T47D (cell line): ENCODE measurements at regions not wholly inside any gene's neighbourhood (a gene's known extent, or its start where the extent isn't known, plus 50 kb on each side); places are given as distances from the start of the nearest gene placed in this dataset.
"Not testable (repeated sequence)": the region's sequence is repeated elsewhere in the genome, so short reads cannot be mapped to it uniquely, and the experiment has no call there.

Experiments
- DNase-seq, 2 experiments: peaks; one replicate each; pipeline versions ENCODE4 v3.0.0 to v3.0.0-alpha.2; 2011 to 2012; ENCODE audit warnings: low read depth in 1 of 2, low spot score in 1 of 2
- JUND ChIP-seq: IDR thresholded peaks from 2 replicates; pipeline ENCODE4 v1.6.1; 2012; ENCODE audit warnings: low read depth
- in situ Hi-C: cut with HindIII; loops from 2 replicates; pipeline ENCODE4 v1.10.0; 2016; ENCODE audit warnings: low sequenced_read_pairs, low pct_unique_long_range_greater_than_20kb

DNA sequence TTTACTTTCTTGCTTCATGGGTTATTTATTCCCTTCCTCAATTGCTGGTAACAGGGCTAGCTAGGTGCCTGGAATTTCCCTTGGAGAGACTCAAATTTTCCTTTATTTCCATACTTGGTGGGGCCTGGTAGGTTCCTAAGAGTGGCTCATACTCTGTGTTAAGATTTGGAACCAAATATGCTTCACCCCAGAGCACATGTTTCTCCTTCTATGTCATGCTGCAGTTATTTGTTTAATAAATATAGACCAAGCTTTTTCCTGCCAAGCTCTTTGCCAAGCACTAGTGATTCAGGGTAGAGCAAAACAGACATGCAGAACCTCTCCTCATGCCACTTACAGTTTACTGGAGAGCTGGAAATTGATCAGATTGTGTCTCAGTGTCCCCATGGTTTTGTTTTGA, 290.3 kb upstream of the SGCD start:
- in situ Hi-C loops, result no loop called here
- no peak for TF ChIP-seq JUND
- no peak for DNase-seq

DNA sequence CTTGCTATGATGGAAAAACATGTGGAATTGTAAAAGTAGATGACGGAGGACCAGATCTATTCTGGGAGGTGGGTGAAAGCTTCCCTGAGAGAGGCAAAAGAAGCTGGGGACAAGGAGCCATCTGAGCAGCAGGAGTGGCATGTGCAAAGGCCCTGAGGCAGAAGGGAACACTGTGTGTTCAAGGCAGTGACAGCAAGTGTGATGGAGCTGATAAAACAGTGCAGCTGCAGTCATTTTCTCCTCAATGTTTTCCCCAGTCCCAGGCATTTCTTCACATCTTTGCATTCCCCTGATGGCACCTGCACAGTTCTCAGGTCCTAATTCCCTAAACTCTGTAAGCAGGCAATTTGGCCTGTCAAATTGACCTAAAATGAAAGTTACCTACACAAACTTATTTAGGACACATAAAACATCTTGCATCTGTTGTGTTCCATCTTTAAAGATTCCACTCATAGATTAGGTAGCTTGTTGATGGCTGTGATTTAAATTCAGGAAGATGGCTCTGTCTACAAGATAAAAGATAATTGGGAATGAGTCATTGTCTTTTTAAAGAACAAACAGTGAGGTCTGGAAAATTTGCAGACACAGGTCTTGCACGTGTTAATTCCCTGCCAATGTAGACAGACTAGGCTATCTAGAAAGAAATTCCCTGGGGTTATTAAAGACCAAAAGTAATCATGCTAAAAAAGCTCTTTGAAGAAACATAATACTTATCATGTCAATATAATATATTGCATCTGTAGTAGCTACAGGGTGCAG, 289.6 kb upstream of the SGCD start:
- peak in 1 of 2 experiments; percentile 11 for DNase-seq
- no peak for TF ChIP-seq JUND
- in situ Hi-C loops, result no loop called here

DNA sequence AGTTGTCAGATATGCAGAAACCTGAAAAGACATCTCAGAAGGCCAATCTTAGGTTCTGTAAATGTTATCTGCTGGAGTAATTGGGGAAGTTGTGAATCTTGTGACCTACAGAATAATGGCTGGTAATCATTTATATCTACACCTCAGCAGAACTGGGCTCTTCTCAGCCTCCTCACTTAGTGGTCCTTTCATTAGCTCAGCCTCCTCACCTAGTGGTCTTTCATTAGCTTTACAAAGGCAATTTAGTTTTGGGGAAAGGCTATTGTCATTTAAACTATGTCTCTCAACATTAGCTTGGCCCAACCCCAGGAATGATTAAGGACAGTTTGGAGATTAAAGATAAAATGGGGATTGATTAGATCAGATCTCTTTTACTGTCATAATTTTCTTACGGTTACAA, 284.2 kb upstream of the SGCD start:
- no peak for DNase-seq
- TF ChIP-seq JUND, result no peak

DNA sequence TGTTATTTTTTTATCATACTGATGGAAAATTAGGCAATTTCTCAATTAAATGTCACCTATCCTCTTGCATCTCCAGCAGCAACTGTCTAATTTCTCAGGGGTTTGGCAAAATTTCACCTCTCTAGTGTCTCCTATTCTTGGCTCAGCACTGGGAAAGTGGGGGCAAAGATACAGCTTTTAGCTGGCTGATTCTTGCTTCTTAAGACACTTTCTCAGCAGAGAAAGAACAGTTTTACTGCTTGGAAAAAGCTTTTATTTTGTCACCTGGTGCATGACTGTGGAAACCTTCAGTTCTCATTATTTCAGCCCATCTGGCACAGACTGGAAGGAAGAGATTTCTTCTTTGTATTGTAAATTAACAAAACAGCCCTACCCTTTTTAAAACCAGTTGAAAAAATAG, 283.6 kb upstream of the SGCD start:
- DNase-seq, result no peak
- in situ Hi-C loops, result no loop called here
- no peak for TF ChIP-seq JUND

More for the DNA sequence above, 284.2 kb upstream of the SGCD start:
- in situ Hi-C loops, result no loop called here

DNA sequence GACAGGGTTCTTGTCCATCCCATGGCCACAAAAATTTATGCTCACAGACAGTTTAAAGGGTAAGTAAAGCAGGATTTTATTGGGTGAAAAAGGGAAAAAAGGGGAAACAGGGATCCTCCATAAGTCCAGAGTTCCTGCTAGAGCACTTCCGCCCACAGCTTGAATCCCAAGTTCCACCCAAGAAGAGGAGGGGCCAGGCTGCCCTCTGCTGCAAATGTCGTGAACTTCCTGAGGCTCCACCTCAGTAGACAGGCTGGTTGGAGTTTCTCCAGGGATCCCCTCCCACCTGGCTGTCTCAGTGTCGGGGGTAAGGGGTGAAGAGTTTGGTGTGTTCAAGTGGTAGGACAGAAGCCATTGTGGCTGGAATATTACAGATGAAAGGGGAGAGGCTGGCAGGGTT, 275.0 kb upstream of the SGCD start:
- TF ChIP-seq JUND, result no peak
- no peak for DNase-seq
- in situ Hi-C loops, result no loop called here

DNA sequence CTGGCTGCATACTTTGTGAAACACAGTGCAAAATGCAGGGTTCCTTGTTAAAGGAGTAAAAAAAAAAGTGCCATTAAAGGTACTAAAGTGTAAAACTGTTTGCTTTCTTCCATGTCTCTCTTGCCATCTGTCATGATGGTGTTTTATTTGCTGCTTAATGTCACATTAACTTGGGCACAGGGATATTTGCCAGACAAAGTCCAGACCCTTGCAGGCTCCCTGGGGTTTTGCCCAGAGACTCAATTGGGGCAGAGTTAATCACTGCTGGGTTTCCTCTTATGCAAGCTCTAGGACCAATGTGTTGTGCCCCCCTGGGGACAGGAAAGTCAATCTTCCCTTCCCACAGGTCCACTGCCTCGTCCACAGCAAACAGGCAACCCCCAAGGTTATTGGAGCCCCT, 274.3 kb upstream of the SGCD start:
- DNase-seq, result no peak
- no peak for TF ChIP-seq JUND
- in situ Hi-C loops, result no loop called here

DNA sequence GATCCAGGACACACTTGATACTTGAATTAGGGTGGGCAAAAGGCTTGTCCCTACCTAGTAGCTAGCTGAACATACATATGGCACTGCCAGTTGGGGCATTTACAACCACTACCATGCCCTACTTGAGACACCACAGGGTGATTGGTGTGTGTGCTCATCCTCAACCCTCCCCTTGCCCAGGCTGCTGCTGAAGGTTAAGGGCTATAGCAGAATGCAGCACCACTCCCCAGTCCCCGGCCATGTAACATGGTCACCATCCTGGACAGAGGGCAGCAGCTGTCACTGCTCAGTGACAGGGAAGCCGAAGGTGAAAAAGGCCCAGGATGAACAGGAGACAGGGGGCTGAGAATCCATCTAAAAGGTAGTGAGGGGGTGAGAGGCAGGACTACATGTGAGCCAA, 273.9 kb upstream of the SGCD start:
- no peak for TF ChIP-seq JUND
- DNase-seq, result no peak
- in situ Hi-C loops, result no loop called here

DNA sequence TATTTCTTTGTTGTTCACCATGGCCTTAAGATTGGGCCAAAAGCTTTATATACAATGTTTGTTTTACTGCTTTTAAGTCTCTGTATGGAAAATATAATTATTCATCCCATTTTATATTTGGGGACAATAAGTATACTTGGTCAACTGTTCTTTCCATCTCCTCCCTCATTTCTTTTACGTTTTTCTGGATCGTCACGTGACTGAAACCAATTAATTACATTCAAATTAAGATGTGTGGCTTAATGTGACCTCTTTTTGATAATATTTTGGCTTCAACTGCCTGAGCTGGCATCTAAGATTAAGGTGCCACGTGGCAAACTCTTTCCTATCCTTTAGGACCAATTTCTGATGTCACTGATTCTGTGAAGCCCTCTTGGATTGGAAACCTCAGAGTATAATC, 250.1 kb upstream of the SGCD start:
- in situ Hi-C loops, result no loop called here
- DNase-seq, result no peak
- TF ChIP-seq JUND, result no peak

DNA sequence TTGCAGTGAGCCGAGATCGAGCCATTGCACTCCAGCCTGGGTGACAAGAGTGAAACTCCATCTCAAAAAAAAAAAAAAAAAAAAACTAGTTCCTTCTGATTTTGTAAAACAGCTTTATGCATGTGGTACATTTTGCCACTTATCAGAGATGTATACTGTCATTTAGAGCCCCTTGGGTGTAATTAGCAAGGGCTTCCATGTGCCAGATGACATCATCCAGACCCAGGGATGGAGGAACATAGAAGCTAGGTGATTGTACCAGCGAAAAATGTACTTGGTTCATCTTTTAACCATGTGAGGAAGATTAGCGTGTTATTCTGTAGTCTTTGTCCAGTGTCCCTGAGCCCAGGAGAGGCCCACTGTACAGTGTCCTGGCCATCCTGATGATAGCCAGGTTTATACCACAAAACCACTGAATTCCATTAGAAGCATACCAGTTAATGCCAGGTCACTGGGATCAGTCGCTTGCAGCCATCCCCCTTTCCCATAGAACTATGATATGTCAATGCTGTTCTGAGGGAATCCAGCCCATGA, 239.3 kb upstream of the SGCD start:
- DNase-seq, result no peak
- in situ Hi-C loops, result no loop called here
- no peak for TF ChIP-seq JUND

DNA sequence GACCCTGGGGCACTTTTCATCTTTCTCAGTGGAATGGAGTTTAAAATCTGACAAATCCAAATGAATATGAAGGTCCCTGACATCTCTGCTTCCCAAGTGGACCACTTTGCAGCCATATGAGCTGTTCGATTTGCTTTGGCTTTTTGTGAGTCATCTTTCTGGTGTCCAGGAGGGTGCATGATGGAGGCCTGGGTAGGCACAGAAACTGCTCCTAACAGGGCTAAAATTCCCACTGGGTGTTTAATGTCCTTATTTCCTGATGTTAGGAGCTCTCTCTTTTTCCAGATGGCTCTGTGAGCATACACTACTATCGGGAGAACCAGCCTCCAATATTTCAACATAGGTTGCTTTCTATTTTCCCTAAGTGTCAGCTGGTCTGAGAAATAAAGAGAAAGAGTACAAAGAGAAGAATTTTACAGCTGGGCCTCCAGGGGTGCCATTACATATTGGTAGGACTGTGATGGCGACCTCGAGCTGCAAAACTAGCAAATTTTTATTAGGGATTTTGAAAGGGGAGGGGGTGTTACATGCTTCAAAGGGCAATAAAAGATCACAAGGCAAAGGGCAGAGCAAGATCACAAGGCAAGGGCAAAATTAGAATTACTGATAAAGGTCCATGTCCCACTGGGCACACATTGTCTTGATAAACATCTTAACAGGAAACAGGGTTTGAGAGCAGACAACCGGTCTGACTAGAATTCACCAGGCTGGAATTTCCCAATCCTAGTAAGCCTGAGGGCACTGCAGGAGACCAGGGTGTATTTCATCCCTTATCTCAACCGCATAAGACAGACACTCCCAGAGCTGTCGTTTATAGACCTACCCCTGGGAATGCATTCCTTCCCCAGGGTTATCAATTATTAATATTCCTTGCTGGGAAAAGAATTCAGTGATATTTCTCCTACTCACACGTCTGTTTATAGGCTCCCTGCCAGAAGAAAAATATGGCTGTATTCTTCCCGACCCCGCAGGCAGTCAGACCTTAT, 236.7 kb upstream of the SGCD start:
- DNase-seq, in situ Hi-C loops: not testable (repeated sequence)

DNA sequence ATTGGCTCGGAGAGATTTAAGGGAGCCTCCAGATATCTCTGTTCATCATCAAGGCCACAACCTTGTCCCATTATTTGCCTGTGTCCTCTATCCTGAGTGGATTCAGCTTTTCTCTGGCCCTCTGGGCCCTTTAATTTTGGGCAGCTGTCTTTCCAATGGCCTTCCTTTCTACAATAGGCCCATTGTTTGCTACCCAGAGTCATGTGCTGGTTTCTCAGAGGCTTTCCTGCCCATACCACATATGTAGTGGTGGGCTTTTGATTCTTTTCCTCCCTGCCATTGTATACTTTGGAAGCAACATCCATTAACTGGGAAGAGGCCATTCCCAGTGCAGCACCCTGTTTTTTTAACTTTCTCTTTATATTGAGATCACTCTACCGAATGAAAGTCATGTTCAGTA, 233.9 kb upstream of the SGCD start:
- DNase-seq, result no peak
- TF ChIP-seq JUND, result no peak
- in situ Hi-C loops, result no loop called here

DNA sequence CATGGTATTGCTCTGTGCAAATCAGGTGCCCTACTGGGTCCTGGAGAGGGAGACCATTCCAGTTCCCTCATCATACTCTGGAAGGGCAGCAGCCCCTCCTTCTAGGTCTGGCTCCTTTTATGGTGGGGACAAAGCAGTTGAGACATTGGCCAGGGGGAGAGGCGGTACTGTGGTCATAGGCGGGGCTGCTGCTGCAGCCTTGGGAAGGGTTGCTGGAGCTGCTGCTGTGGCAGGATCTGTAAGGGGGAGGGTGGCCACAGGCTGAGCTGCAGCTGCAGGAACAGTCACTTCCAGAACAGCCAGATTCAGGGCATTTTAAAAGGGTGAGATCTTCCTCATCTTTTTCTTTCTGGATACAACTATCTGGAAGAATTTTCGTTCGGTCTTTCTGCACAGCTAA, 233.0 kb upstream of the SGCD start:
- TF ChIP-seq JUND, result no peak
- in situ Hi-C loops, result no loop called here
- no peak for DNase-seq

DNA sequence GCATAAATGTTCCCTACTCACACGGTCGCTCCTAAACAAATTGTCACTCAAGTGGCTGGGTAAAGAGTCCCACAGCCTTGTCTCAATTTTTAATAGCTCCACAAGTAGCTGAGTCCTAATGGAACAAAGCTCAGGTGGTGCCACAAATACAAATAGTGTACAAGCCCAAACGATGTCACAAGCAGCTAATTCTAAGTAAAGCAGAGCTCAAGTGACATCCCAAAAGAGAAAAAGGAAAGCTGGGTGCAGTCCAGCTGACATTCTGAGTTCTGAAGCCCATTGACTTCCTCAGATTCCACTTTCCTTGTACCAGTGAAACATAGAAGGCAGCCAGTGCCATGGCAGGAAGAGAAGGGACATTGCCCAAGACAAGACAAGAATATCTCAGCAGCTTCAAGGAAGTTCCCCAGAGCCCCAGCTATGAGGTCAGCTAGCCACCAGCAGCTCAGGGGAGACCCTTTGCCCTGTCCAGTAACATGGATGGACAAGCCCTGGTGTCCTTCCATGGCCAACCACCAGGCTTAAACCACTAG, 231.2 kb upstream of the SGCD start:
- no peak for DNase-seq
- in situ Hi-C loops, result no loop called here
- no peak for TF ChIP-seq JUND
